ENCODE measurements at regions not wholly inside any gene's neighbourhood (a gene's known extent, or its start where the extent isn't known, plus 50 kb on each side); places are given as distances from the start of the nearest gene placed in this dataset.

DNA sequence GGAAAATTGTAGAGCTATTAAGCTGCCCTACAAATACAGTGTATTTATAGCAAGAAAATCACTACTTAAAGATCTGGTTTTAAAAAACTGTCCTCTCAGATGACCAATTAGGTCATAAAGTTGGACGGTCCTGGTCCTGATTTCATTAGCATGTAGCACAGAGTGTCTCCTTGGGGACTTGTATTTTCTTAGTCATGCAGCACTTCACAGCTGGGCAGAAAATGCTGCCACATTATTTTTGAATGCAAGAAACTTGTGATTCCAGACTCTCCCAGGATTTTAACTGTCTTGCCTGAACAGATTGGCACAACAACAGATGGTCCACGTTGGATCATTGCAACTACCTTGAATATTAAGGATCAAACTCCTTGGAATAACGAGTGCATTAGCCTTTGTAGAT is 348.1 kb upstream of the SGCD start:
- Histone ChIP-seq H3K27me3 (ENCODE audit: low read length) (no peaks in the 10 kb centered on the region), H4K20me1 (ENCODE audit: low read depth, low read length) (no peaks in the 10 kb centered on the region), H3K79me2 (ENCODE audit: insufficient read depth, low read length) (no peaks in the 10 kb centered on the region), H3F3A (ENCODE audit: insufficient read depth) (no peaks in the 10 kb centered on the region), H3K27ac (ENCODE audit: low read depth, low read length) (no peak overlapping the region), H3K4me3 (ENCODE audit: insufficient read depth, low read length, poor library complexity, severe bottlenecking) (no peak overlapping the region), H3K9ac (ENCODE audit: low read length) (no peak overlapping the region), H3K9me3 (ENCODE audit: insufficient read depth, low read length) (no peaks in the 10 kb centered on the region), H3K36me3 (ENCODE audit: low read length) (no peaks in the 10 kb centered on the region), H3K9me2 (replicated peaks; ENCODE audit: insufficient read depth, low read length) (no peaks in the 10 kb centered on the region), H3K4me2 (ENCODE audit: low read depth, low read length, poor library complexity, severe bottlenecking) (no peak overlapping the region), H2AFZ (ENCODE audit: low read depth, low read length, severe bottlenecking) (no peak overlapping the region)
- TF ChIP-seq, protein P1, sequence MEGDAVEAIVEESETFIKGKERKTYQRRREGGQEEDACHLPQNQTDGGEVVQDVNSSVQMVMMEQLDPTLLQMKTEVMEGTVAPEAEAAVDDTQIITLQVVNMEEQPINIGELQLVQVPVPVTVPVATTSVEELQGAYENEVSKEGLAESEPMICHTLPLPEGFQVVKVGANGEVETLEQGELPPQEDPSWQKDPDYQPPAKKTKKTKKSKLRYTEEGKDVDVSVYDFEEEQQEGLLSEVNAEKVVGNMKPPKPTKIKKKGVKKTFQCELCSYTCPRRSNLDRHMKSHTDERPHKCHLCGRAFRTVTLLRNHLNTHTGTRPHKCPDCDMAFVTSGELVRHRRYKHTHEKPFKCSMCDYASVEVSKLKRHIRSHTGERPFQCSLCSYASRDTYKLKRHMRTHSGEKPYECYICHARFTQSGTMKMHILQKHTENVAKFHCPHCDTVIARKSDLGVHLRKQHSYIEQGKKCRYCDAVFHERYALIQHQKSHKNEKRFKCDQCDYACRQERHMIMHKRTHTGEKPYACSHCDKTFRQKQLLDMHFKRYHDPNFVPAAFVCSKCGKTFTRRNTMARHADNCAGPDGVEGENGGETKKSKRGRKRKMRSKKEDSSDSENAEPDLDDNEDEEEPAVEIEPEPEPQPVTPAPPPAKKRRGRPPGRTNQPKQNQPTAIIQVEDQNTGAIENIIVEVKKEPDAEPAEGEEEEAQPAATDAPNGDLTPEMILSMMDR (IDR thresholded peaks at IDR 0.05; ENCODE audit: insufficient read depth, low read length, poor library complexity, severe bottlenecking) = no peak
- TF ChIP-seq EZH2phosphoT487 (conservative IDR thresholded peaks at IDR 0.05; ENCODE audit: low read length) = no peak

GRCh38 chr5:155982354-155982753 is 344.6 kb upstream of the SGCD start:
- H3K36me3 ChIP-seq (ENCODE audit: low read length) = no peaks in the 10 kb centered on the region
- no peaks in the 10 kb centered on the region for H3K79me2 ChIP-seq (ENCODE audit: insufficient read depth, low read length)
- no peaks in the 10 kb centered on the region for H4K20me1 ChIP-seq (ENCODE audit: low read depth, low read length)
- no peak overlapping the region for H3K4me3 ChIP-seq (ENCODE audit: insufficient read depth, low read length, poor library complexity, severe bottlenecking)
- H3K9me3 ChIP-seq (ENCODE audit: insufficient read depth, low read length) = no peaks in the 10 kb centered on the region
- TF ChIP-seq, protein P1 (IDR thresholded peaks at IDR 0.05; ENCODE audit: insufficient read depth, low read length, poor library complexity, severe bottlenecking) = no peak
- no peak for TF ChIP-seq EZH2phosphoT487 (conservative IDR thresholded peaks at IDR 0.05; ENCODE audit: low read length)
- H3K9me2 ChIP-seq (replicated peaks; ENCODE audit: insufficient read depth, low read length) = no peaks in the 10 kb centered on the region
- H3F3A ChIP-seq (ENCODE audit: insufficient read depth) = no peaks in the 10 kb centered on the region
- no peaks in the 10 kb centered on the region for H3K27me3 ChIP-seq (ENCODE audit: low read length)
- no peak overlapping the region for H3K9ac ChIP-seq (ENCODE audit: low read length)
- no peak overlapping the region for H3K27ac ChIP-seq (ENCODE audit: low read depth, low read length)
- no peak overlapping the region for H2AFZ ChIP-seq (ENCODE audit: low read depth, low read length, severe bottlenecking)
- no peak overlapping the region for H3K4me2 ChIP-seq (ENCODE audit: low read depth, low read length, poor library complexity, severe bottlenecking)

GRCh38 chr5:155983954-155984353 is 343.0 kb upstream of the SGCD start:
- no peaks in the 10 kb centered on the region for H3F3A ChIP-seq (ENCODE audit: insufficient read depth)
- no peaks in the 10 kb centered on the region for H3K79me2 ChIP-seq (ENCODE audit: insufficient read depth, low read length)
- H4K20me1 ChIP-seq (ENCODE audit: low read depth, low read length) = no peaks in the 10 kb centered on the region
- no peak for TF ChIP-seq EZH2phosphoT487 (conservative IDR thresholded peaks at IDR 0.05; ENCODE audit: low read length)
- TF ChIP-seq, protein P1 (IDR thresholded peaks at IDR 0.05; ENCODE audit: insufficient read depth, low read length, poor library complexity, severe bottlenecking) = no peak
- H3K27ac ChIP-seq (ENCODE audit: low read depth, low read length) = no peak overlapping the region
- no peak overlapping the region for H3K4me3 ChIP-seq (ENCODE audit: insufficient read depth, low read length, poor library complexity, severe bottlenecking)
- H3K9ac ChIP-seq (ENCODE audit: low read length) = no peak overlapping the region
- H3K9me2 ChIP-seq (replicated peaks; ENCODE audit: insufficient read depth, low read length) = no peaks in the 10 kb centered on the region
- no peak overlapping the region for H3K4me2 ChIP-seq (ENCODE audit: low read depth, low read length, poor library complexity, severe bottlenecking)
- no peaks in the 10 kb centered on the region for H3K9me3 ChIP-seq (ENCODE audit: insufficient read depth, low read length)
- no peak overlapping the region for H2AFZ ChIP-seq (ENCODE audit: low read depth, low read length, severe bottlenecking)
- H3K27me3 ChIP-seq (ENCODE audit: low read length) = no peaks in the 10 kb centered on the region
- no peaks in the 10 kb centered on the region for H3K36me3 ChIP-seq (ENCODE audit: low read length)
